ENCODE measurements at regions not wholly inside any gene's neighbourhood (a gene's known extent, or its start where the extent isn't known, plus 50 kb on each side); places are given as distances from the start of the nearest gene placed in this dataset.
"Not testable (repeated sequence)": the region's sequence is repeated elsewhere in the genome, so short reads cannot be mapped to it uniquely, and the experiment has no call there.

DNA sequence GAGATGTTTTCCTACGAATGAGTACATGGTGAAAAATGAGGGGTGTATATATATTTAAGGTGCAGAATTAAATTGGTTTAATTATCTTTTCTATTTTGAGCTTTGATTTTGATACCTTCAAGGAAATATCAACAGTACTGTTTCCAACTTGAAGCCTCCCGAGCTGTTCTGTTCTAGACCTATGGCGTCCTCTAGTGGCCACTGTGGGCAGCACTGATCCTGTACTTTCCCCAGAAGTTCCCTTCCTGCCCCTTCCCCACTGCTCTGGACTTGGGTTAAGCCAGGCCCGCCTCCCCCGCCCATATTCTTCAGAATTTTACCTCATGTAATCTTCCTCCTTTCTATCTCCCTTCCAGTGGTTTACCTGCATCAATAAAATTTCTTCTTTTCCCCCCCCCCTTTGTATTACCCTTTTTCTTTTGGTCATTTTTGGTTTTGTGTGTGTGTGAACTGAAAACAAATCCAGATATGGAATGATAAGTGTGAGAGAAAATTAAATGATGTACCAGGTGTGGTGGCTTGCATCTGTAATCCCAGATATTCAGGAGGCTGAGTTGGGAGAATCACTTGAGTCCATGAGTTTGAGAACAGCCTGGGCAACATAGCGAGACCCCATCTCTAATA is 1643.5 kb downstream of the TP53TG3F start:
- no peak for DNase-seq

DNA sequence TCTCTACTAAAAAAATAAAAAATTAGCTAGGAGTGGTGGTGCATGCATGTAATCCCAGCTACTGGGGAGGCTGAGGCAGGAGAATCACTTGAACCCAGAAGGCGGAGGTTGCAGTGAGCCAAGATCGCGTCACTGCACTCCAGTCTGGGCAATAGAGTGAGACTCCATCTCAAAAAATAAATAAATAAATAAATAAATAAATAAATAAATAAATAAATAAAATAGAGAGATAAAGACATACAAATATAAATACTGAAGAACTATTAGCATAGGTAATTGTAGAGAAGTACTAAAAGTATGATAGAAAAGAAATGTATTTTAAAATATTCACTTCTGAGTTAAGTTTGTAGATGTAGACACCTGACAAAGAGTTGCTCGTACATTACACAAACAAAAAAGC is 1652.4 kb downstream of the TP53TG3F start:
- DNase-seq: not testable (repeated sequence)

DNA sequence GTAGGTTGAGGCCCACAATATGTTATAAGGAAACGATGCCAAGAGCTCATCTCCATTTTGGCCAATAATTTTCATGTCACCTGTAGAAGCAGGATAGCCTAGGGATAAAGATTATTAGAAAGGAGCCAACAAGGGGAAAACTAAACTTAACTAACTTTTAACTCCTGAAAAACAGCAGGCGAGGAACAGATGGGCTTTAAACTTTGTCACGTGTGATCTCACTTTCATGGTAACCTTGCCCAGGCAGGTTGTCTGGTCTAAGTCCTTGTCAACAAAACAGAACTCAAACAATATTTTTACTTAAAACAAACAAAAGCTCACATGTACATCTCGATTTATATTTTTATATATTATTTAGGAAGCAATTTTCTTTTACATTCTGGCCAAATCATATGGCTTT is 1672.0 kb downstream of the TP53TG3F start:
- DNase-seq: no peak

DNA sequence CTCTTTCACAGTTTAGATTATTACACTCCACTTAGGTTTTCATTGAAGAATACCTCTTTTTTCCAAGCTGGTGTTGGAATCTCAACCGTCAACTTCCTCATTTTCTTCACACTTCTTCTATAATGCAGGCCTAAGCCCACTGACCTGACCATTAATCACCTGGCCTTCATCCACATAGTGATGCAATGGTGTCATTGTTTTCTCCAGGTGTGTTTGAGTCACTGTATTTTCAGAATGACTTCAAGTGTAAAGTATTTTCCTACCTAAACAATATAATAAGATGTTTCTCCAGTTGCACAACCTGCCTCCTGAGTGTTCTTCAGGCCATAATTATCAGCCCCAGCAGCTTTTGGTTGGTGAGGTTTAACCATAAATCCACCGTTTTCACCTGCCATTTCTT is 1675.1 kb downstream of the TP53TG3F start:
- no peak for DNase-seq

DNA sequence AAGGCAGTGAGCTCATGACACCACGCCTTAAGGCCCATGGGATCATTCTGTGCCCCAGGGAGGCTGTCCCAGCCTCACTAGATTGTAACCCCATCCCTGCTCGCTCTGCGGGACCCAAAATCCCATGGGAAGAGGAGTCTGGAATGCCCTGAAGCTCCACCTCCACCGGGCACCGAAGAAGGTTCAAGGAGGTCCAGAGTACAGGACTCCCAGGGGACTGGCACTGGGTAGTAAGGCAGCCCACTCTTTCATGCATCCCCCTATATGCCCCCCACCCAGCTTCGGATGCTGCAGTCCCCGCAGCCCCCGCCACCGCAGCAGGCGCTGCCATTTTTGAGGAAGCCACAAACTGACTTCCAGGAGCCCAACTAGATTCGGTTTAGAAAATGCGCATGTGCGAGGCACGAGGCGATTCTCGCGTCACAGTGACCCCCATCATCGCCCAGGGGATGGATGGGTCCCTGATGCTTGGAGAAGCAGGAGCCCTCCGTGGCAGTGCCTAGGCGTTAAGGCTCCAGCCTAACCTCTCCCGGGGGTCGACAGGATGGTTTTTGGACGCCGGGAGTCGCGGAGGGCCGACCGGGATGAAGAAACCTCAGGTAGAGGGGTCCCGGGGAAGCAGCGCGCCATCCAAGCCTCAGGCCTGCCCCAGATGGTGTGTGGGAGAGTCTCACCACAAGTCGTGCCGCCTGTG is 1681.0 kb downstream of the TP53TG3F start:
- no peak for DNase-seq

DNA sequence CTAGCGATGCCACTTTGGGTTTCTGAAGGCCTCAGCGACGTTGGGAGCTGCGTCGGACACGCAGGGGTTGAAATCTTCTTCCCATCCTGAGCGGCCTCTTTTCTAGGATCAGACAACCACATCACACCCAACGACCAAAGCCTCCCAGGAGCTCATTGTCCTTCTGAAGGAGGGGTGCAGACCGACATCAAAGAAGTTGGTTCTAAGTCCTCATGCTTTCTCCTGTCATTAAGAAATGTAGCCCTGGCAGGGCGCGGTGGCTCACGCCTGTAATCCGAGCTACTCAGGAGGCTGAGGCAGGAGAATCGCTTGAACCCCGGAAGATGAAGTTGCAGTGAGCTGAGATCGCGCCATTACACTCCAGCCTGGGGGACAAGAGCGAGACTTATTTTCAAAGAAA is 1681.9 kb downstream of the TP53TG3F start:
- no peak for DNase-seq

DNA sequence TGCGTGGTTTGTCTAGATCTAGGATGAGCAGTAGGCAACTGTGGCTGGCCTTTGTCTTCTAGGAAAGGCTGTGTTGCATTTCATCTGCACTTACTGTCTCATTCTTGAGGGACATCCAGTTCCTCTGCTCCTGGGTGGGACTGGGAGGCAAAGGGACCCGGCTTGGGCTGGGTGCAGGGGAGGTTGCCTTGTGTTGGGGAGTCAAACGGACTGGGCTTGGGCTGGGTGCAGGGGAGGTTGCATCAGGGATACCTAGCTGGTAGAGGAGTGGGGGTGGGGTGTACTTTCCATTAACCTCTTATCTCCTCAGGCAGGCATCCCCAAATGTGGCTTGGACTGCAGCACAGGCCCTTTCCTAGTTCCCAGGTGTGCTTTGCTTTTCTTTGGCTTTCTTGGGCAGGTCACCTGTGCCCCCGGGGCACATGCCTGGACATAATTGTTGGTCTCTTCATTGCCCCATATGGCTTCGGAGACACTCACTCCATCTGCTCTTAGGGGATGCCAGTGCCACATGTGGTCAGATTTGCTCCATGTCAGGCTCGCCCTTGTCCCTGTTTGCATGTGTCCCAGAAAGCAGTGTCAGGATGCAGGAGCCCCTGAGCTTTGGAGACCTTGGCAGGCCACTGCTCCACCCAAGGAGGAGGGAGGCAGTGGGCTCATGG is 1682.9 kb downstream of the TP53TG3F start:
- no peak for DNase-seq

DNA sequence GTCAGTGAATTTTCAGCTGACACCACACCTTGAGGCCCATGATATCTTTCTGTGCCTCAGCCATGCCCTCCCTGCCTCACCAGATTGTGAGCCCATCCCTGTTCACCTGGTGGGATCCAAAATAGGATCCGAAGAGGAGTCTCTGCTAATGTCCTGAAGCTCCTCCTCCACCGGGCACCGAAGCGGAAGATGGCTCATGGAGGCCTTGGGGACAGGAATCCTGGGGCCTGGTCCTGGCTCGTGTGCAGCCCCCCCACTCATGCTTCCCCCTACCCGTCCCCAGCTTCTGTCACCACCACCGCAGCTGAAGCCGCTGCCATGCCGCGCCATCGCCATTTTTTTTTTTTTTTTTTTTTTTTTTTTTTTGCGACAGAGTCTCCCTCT is 1683.4 kb downstream of the TP53TG3F start:
- no peak for DNase-seq

DNA sequence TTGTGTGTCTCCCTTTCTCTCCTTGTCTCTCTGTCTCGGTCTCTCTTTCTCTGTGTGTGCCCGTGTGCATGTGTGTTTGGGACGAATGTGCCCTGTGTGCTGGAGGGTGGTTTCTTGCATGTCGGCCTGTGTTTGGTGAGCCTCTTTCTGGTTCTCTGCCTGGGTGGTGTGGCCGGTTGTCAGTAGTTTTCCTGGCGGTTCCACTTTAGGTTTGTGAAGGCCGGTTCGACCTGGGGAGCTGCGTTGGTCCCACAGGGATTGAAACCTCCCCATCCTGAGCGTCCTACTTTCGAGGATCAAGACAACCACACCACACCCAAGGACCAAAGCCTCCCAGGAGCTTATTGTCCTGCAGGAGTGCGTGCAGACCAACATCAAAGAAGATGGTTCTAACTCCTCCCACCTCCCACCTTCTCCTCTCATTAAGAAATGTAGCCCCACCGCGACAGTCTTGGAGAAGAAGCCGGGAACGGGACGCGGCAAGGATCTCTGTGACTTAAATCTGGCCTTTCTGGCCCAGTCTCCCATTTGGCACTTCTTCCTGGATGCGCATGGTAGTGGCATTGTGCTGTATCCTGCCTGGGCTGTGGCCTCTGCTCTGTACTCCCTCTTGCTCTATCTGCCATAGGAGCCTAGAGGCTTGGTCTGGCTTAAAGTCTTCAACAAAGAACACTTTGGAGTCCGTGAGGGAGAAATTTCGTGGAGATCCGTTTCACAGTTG is 1685.0 kb downstream of the TP53TG3F start:
- no peak for DNase-seq

DNA sequence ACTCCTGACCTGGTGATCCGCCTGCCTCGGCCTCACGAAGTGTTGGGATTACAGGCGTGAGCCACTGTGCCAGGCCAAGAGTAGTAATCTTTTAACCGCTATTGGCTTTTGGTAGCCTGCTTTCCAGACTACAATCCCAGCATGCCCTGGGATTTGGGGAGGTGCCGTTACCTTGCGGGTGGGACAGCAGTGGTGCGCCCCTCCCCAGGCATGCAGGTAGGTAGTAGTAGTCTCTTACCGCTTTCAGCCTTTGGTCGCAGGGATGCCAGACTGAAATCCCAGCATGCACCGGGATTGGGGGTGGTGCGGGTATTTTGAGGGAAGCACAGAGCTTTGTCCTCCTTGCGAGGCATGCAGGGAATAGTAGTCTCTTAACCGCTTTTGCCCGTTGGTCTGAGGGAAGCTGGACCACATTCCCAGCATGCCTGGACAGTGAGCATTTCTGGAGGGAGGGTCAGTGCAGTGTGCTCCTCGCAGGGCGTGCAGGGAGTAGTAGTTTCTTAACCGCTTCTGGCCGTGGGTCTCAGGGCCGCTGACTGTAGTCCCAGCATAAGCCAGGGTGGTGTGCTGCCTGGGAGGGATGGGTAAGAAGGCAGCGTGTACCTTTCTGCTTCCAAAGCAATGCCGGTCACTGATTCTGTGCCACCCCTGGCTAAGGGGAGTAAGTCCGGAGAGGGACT is 1686.8 kb downstream of the TP53TG3F start:
- no peak for DNase-seq

DNA sequence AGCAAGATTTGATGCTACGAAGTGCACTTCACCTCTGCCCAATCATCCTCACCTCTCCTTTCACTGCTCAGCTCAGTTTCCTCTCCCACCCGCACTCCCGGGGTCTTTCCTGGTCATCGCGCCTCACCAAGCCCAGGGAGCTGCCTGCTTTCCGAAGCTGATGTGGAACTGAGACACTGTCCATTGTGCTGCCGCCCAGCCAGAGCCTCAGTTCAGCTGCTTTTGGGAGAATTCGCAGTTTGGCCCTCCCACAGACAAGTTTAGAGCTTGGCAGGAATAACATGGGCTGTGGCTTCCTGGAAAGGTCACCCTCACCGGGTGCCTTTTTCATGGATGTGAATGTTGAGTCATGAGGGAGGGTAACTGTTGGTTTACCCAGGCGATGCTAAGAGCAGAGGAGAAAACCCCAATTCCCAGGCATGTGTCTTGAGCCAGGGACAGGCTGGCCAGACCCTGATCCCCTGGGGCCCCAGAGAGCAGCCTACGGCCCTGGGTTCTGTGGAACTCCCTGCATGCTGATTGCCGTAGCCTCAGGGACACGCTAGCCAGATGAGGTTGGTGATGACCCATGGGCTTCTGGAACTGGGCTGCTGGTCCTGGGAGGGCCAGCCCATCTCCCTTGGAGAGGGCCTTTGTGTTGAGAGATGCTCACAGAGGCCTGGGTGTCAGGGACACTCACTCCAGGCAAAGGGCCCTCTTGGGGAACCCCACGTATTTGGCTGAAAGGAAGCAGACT is 1687.5 kb downstream of the TP53TG3F start:
- DNase-seq: no peak

DNA sequence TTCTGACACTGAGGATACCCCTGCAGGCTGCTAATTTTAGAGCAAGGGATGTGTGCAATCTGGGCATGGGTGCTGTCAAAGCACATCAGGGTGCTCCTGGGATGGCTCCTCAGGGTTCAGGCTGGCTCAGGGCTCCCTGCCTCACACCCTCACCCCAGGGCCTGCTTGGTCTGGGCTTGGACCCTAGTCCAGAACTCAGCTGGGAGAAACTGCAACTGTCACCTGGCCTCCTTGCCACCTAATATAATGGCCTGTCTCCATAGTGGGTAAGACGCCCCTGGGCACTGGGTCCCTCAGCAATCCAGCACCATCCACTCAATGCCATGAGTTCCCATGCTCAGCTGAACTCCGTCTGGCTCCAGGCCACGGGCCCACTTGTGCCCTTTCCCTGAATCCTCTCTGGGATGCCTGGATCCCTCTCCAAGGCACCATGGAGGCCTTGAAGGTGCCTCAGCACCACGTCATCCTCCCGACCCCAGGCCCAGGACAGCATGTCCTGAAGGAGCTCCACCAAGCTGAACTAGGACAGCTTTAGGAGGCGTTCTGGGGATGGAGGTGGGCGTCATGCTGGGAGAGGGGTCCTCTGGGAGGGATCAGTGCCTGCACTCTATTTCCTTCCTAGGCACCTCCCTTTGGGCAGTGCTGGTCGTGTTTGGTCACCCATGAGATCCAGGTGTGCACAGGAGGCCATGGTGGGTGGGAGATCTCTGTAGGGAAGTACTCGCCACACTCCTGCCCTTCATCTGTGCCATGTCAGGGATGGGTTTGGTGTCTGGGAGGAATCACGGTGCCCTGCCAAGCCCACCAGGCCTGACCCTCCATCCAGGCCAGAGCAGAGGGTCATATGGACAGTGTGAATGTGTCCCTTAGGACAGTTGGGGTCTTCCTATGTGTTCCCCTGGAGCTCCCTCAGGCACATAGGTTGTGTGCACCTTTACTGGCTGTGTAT is 1688.4 kb downstream of the TP53TG3F start:
- no peak for DNase-seq

DNA sequence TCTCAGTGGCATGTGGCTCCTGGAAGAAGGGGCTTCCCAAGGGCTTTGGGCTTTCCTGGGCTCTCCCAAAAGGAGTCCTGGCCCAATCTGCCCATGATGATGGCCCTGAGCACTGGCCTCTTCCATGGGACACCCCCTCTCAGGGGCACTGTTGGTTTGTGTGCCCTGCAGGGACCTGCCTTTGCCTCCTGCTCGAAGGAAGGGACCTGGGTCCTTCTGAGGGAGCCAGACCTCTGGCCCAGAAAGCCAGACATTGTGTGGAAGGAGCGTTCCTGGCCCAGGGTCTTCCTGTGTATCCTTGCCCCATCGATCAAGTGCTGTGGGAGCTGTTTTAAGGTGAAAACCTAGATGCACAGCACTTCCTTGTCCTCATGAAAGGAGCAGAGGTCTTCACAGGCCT is 1689.3 kb downstream of the TP53TG3F start:
- DNase-seq: no peak

DNA sequence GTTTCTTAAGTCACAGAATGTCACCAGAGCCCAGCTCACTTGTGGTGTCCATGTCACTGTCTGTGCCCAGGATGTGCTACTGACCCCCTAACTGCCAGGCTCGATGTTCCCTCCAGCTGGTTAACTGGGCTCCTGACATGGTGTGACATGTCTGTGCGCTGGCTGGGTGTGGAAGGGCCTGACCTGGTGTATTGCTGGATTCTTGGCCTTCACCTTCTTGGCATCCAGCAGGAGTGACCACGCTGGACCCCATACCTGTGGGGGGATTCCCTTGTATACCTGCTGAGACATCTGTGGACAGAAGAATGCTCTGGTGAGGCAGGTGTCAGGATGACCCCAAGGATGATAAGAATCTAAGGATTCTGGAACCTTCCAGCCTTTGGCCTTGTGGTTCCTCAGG is 1690.1 kb downstream of the TP53TG3F start:
- no peak for DNase-seq

DNA sequence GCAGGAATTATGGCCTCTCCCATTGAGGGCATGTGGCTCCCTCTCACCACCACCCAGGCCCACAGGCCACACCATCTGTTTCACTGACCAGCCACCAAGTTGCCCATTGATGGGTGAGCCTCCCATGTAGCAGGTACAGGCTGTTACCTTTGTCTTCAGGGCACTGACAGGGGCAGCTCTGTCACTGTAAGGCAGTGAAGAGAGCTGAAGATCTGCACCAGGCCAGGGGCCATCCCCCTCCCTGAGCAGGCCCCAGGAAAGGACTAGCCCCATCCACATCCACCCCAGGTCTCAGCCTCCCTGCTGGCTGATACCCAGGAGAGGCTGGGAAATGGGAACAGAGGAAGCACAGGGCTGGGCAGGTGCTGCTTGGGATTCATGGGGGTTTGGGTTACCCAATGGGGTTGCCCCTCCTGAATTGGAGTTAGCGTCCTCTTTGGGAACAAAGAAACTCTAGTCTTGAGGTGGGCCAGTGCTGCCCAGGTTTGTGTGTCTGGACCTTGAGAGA is 1691.4 kb downstream of the TP53TG3F start:
- DNase-seq: no peak

DNA sequence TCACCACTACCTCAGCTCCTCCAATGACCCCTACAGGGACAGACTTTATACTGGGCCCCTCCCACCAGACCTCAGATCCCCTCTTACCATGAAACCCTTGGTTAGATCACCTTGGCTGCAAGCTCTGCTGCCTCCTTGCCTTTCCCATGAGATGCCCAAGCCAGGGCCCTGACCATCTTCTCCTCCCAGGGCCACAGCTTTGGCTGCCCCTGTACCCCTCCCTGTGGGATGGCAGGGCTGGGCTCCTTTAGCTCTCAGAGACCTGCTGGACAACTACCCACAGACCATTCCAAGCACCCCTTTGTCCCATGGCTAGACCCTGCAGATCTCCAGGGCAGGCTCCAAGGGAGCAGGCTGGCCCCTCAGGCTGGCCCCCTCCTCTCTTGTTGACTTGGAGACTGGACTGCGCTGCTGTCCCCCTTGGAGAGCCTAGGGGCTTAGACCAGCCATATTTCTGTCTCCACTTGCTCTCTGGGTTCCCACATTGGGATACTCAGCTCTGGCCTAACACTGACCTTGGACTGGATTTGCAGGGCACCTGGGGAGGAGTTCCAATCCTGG is 1692.7 kb downstream of the TP53TG3F start:
- DNase-seq: no peak

DNA sequence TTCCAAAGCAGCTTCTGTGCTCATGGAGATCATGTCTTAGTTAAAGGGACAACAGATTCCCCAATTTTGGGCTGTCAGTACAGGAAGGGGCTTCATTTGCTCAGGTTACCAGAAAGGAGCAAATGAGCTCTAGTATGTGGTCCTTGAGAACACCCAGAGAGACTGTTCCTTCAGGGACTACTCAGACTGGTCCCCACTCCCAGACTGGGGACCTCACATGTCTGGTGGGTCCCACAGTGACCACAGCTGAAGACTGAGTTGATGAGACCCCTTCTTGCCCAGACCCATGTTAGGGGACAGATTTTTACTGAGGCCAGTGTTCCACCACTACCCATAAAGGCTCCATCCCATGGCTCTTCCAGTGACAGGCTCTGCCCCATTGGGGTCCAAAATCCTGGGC is 1695.2 kb downstream of the TP53TG3F start:
- no peak for DNase-seq

DNA sequence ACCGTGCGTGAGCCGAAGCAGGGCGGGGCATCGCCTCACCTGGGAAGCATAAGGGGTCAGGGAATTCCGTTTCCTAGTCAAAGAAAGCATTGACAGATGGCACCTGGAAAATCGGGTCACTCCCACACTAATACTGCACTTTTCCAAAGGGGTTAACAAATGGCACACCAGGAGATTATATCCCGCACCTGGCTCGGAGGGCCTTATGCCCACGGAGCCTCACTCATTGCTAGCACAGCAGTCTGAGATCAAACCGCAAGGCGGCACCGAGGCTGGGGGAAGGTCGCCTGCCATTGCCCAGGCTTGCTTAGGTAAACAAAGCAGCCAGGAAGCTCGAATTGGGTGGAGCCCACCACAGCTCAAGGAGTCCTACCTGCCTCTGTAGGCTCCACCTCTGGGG is 1698.1 kb downstream of the TP53TG3F start:
- not testable (repeated sequence) for DNase-seq

DNA sequence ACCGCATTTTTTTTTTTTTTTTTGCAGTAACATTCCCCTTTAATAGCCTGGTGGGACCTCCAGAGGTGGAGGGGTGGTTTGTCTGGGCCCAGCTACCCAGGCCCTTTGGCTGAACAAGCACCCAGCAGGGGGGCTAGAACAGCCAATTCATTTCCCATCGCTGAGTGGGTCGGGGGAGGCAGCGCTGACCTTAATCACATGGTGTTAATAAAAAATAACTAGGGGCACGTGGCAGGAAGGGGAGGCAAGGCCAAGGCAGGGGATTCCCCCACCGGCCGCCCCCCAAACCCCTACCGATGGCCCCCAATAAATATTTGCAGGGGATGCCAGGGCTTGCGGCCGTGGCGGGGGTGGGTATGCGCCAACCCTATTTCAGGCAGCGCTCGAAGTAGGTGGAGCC is 1709.9 kb downstream of the TP53TG3F start:
- not testable (repeated sequence) for DNase-seq

DNA sequence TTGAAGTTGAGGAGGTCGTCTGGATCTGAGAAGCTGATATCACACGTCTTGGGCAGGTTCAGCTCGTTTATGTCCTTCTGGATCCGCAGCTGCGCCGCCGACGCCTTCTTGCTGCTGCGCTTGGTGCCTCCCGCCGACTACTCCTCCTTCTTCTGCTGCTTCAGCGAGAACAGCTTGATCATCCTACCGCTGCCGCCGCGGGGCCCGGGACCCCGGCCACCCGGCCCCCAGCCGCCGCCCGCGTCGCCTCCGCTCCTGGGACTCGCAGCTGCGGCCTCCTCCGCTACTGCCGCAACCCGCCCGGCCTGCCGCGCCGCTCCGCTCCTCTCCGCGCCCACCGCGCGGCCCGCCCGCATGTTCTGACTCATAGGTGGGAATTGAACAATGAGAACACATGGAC is 1710.6 kb downstream of the TP53TG3F start:
- not testable (repeated sequence) for DNase-seq

DNA sequence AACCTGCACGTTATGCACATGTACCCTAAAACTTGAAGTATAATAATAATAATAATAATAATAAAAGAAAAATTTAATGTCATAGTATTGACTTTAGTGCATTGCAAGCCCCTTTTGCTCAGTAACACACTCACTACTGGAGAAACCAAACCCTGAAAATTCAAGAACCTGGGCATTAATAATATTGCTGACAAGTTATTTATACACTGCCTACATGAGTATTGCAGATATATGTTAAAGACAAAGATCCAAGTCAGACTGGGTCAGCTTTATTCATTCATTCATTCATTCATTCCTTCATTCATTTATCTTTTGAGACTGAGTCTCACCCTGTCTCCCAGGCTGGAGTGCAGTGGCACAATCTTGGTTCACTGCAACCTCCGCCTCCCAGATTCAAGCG is 1711.2 kb downstream of the TP53TG3F start:
- no peak for DNase-seq
